ENCODE measurements at regions not wholly inside any gene's neighbourhood (a gene's known extent, or its start where the extent isn't known, plus 50 kb on each side); places are given as distances from the start of the nearest gene placed in this dataset.

- Histone ChIP-seq H3K4me1 (replicated peaks in 1 of 2) (no peaks in the 10 kb centered on the region), H3K4me3 (no peak overlapping the region), H3K9me3 (replicated peaks in 1 of 3) (no peaks in the 10 kb centered on the region), H3K27me3 (no peaks in the 10 kb centered on the region), H3K27ac (no peak overlapping the region), H3K36me3 (replicated peaks in 1 of 2) (no peaks in the 10 kb centered on the region)
- no peak for DNase-seq
- TF ChIP-seq CTCF (IDR thresholded peaks at IDR 0.05): no peak
- TF ChIP-seq POLR2A (IDR thresholded peaks at IDR 0.05): no peak
- intact Hi-C loops (cut with DNase I): no loop called here
- WGBS, 4 donors: 43 to 48% (median 45%) methylated on average over 2 of the region's 2 CpGs
Measured at GRCh38 chr16:7887316-7887715, 554.7 kb downstream of the RBFOX1 start.

- no peak for DNase-seq
- TF ChIP-seq CTCF (IDR thresholded peaks at IDR 0.05) (no peak), POLR2A (IDR thresholded peaks at IDR 0.05) (no peak)
- Histone ChIP-seq H3K9me3 (replicated peaks in 1 of 3) (no peaks in the 10 kb centered on the region), H3K27ac (no peak overlapping the region), H3K36me3 (replicated peaks in 1 of 2) (no peaks in the 10 kb centered on the region), H3K4me1 (replicated peaks in 1 of 2) (no peaks in the 10 kb centered on the region), H3K27me3 (no peaks in the 10 kb centered on the region), H3K4me3 (no peak overlapping the region)
- intact Hi-C loops (cut with DNase I): no loop called here
- WGBS, 4 donors: 64 to 85% (median 73%) methylated on average over 2 of the region's 2 CpGs
Measured at GRCh38 chr16:7871979-7872378, 539.3 kb downstream of the RBFOX1 start.

GRCh38 chr16:7871371-7871770 is 538.7 kb downstream of the RBFOX1 start:
- Histone ChIP-seq H3K4me3 (no peak overlapping the region), H3K4me1 (replicated peaks in 1 of 2) (no peaks in the 10 kb centered on the region), H3K9me3 (replicated peaks in 1 of 3) (no peaks in the 10 kb centered on the region), H3K27ac (no peak overlapping the region), H3K27me3 (no peaks in the 10 kb centered on the region), H3K36me3 (replicated peaks in 1 of 2) (no peaks in the 10 kb centered on the region)
- intact Hi-C loops (cut with DNase I): no loop called here
- 61 to 78% (median 72%) methylated on average over 9 of the region's 9 CpGs for WGBS, 4 donors
- TF ChIP-seq POLR2A (IDR thresholded peaks at IDR 0.05) (no peak), CTCF (IDR thresholded peaks at IDR 0.05) (no peak)
- DNase-seq: no peak

GRCh38 chr16:7867831-7868230 is 535.2 kb downstream of the RBFOX1 start:
- Histone ChIP-seq H3K27me3 (no peaks in the 10 kb centered on the region), H3K27ac (no peak overlapping the region), H3K36me3 (replicated peaks in 1 of 2) (no peaks in the 10 kb centered on the region), H3K9me3 (replicated peaks in 1 of 3) (no peaks in the 10 kb centered on the region), H3K4me3 (no peak overlapping the region), H3K4me1 (replicated peaks in 1 of 2) (no peaks in the 10 kb centered on the region)
- 44 to 75% (median 53%) methylated on average over 1 of the region's 1 CpG; no CpG with 5 or more reads in 1 of the 4 donors for WGBS, 4 donors
- no peak for DNase-seq
- intact Hi-C loops (cut with DNase I): no loop called here
- no peak for TF ChIP-seq CTCF (IDR thresholded peaks at IDR 0.05)
- no peak for TF ChIP-seq POLR2A (IDR thresholded peaks at IDR 0.05)

All from adrenal gland (tissue), 9 donors.